ENCODE measurements at regions not wholly inside any gene's neighbourhood (a gene's known extent, or its start where the extent isn't known, plus 50 kb on each side); places are given as distances from the start of the nearest gene placed in this dataset.
"Not testable (repeated sequence)": the region's sequence is repeated elsewhere in the genome, so short reads cannot be mapped to it uniquely, and the experiment has no call there.

- DNase-seq, result no peak
Measured at GRCh38 chr6:14781772-14782525, 463.9 kb upstream of the JARID2 start.

GRCh38 chr6:14782921-14783464 lies 462.9 kb upstream of the JARID2 start:
- not testable (repeated sequence) for DNase-seq

- no peak for DNase-seq
Measured at GRCh38 chr6:14783594-14783993, 462.3 kb upstream of the JARID2 start.

GRCh38 chr6:14784596-14785492 lies 461.0 kb upstream of the JARID2 start:
- DNase-seq, result peak; percentile 86

- DNase-seq, result no peak
Measured at GRCh38 chr6:14785493-14785790, 460.4 kb upstream of the JARID2 start.

GRCh38 chr6:14786008-14786407 lies 459.9 kb upstream of the JARID2 start:
- no peak for DNase-seq

GRCh38 chr6:14786455-14786854 lies 459.4 kb upstream of the JARID2 start:
- no peak for DNase-seq

- no peak for DNase-seq
Measured at GRCh38 chr6:14787250-14787649, 458.6 kb upstream of the JARID2 start.

GRCh38 chr6:14787677-14788076 lies 458.2 kb upstream of the JARID2 start:
- no peak for DNase-seq

- peak; percentile 70 for DNase-seq
Measured at GRCh38 chr6:14789996-14790395, 455.9 kb upstream of the JARID2 start.

- DNase-seq, result no peak
Measured at GRCh38 chr6:14790976-14791375, 454.9 kb upstream of the JARID2 start.

- DNase-seq, result peak; percentile 69
Measured at GRCh38 chr6:14791526-14791925, 454.3 kb upstream of the JARID2 start.

- peak; percentile 97 for DNase-seq
Measured at GRCh38 chr6:14792118-14792955, 453.5 kb upstream of the JARID2 start.

GRCh38 chr6:14795451-14795850 lies 450.4 kb upstream of the JARID2 start:
- no peak for DNase-seq

- DNase-seq, result peak; percentile 79
Measured at GRCh38 chr6:14796974-14797762, 448.7 kb upstream of the JARID2 start.

- DNase-seq, result peak; percentile 50
Measured at GRCh38 chr6:14797875-14798593, 447.8 kb upstream of the JARID2 start.

- DNase-seq, result no peak
Measured at GRCh38 chr6:14798594-14798982, 447.3 kb upstream of the JARID2 start.

- DNase-seq, result no peak
Measured at GRCh38 chr6:14798996-14799588, 446.8 kb upstream of the JARID2 start.

GRCh38 chr6:14799928-14800327 lies 445.9 kb upstream of the JARID2 start:
- DNase-seq, result peak; percentile 77

GRCh38 chr6:14802514-14803160 lies 443.2 kb upstream of the JARID2 start:
- no peak for DNase-seq

Measured in NCI-H69 (cell line).